Hematopoietic multipotent progenitor cell treated with erythropoietin and hydrocortisone succinate and interleukin-3 and kit ligand, for 15 days (in vitro differentiated cells): ENCODE measurements at regions not wholly inside any gene's neighbourhood (a gene's known extent, or its start where the extent isn't known, plus 50 kb on each side); places are given as distances from the start of the nearest gene placed in this dataset.

Experiments used
- DNase-seq: peaks from one replicate; pipeline ENCODE4 v3.0.0-alpha.2; 2015; ENCODE audit warnings: low spot score

GRCh38 chr12:29879606-29880308, 96.0 kb upstream of the TMTC1 start:
- DNase-seq = no peak

- DNase-seq = no peak
These were observed 86.2 kb upstream of the TMTC1 start for GRCh38 chr12:29869946-29870345.

- DNase-seq = no peak
These were observed 84.1 kb upstream of the TMTC1 start for GRCh38 chr12:29867823-29868222.

- no peak for DNase-seq
These were observed 79.9 kb upstream of the TMTC1 start for GRCh38 chr12:29863665-29864064.

- no peak for DNase-seq
These were observed 74.6 kb upstream of the TMTC1 start for GRCh38 chr12:29858270-29858786.

- no peak for DNase-seq
These were observed 63.5 kb upstream of the TMTC1 start for GRCh38 chr12:29847246-29847645.

GRCh38 chr12:29844667-29845066, 60.9 kb upstream of the TMTC1 start:
- no peak for DNase-seq

GRCh38 chr12:29843036-29843435, 59.3 kb upstream of the TMTC1 start:
- DNase-seq = no peak

- DNase-seq = no peak
These were observed 55.0 kb upstream of the TMTC1 start for GRCh38 chr12:29838768-29839167.
